ENCODE measurements at regions not wholly inside any gene's neighbourhood (a gene's known extent, or its start where the extent isn't known, plus 50 kb on each side); places are given as distances from the start of the nearest gene placed in this dataset.

- TF ChIP-seq CTCF (conservative IDR thresholded peaks at IDR 0.05), result no peak
- Mint-ChIP-seq H3K9me3 (no peaks in the 10 kb centered on the region), H3K27ac (no peak overlapping the region), H3K4me1 (peaks cover 48% of the 10 kb centered on the region), H3K4me3 (no peak overlapping the region), H3K27me3 (ENCODE audit: insufficient read depth) (no peaks in the 10 kb centered on the region), H3K36me3 (ENCODE audit: low read depth) (no peaks in the 10 kb centered on the region)
- H3K4me3 ChIP-seq (ENCODE audit: low read length), result no peak overlapping the region
- H3K9me3 ChIP-seq (ENCODE audit: control insufficient read depth, low read length), result no peaks in the 10 kb centered on the region
- no peak overlapping the region for H3K9ac ChIP-seq (ENCODE audit: extremely low read depth, low read length, poor library complexity, severe bottlenecking)
- no peaks in the 10 kb centered on the region for H3K36me3 ChIP-seq (ENCODE audit: control insufficient read depth, insufficient read depth, low read length)
- DNase-seq, result no peak
- no peaks in the 10 kb centered on the region for H3K27me3 ChIP-seq (ENCODE audit: control insufficient read depth, insufficient read depth, low read length, poor library complexity, severe bottlenecking)
- peaks cover 10% of the 10 kb centered on the region for H3K4me1 ChIP-seq (ENCODE audit: control insufficient read depth, insufficient read depth, low read length)
- 91 to 94% methylated on average over 2 of the region's 2 CpGs for WGBS, 2 experiments (ENCODE audit: insufficient coverage in 1 of 2, insufficient read length in 1 of 2)
- no peak overlapping the region for H3K27ac ChIP-seq (ENCODE audit: low read depth, low read length)
These were observed 76.9 kb upstream of the PHACTR2 start for GRCh38 chr6:143600821-143601220.

GRCh38 chr6:143598466-143599080 is 79.2 kb upstream of the PHACTR2 start:
- Histone ChIP-seq H3K4me1 (ENCODE audit: control insufficient read depth, insufficient read depth, low read length) (peaks cover 12% of the 10 kb centered on the region), H3K9me3 (ENCODE audit: control insufficient read depth, low read length) (no peaks in the 10 kb centered on the region), H3K27ac (ENCODE audit: low read depth, low read length) (no peak overlapping the region), H3K4me3 (ENCODE audit: low read length) (no peak overlapping the region), H3K36me3 (ENCODE audit: control insufficient read depth, insufficient read depth, low read length) (no peaks in the 10 kb centered on the region), H3K27me3 (ENCODE audit: control insufficient read depth, insufficient read depth, low read length, poor library complexity, severe bottlenecking) (no peaks in the 10 kb centered on the region), H3K9ac (ENCODE audit: extremely low read depth, low read length, poor library complexity, severe bottlenecking) (no peak overlapping the region)
- no peak for TF ChIP-seq CTCF (conservative IDR thresholded peaks at IDR 0.05)
- H3K27ac Mint-ChIP-seq, result peak overlapping the region; percentile 68
- H3K4me3 Mint-ChIP-seq, result no peak overlapping the region
- WGBS, 2 experiments (ENCODE audit: insufficient coverage in 1 of 2, insufficient read length in 1 of 2), result 45 to 75% methylated on average over 2 to 3 of the region's 3 CpGs
- H3K4me1 Mint-ChIP-seq, result peaks cover 61% of the 10 kb centered on the region
- no peaks in the 10 kb centered on the region for H3K27me3 Mint-ChIP-seq (ENCODE audit: insufficient read depth)
- no peaks in the 10 kb centered on the region for H3K9me3 Mint-ChIP-seq
- no peaks in the 10 kb centered on the region for H3K36me3 Mint-ChIP-seq (ENCODE audit: low read depth)
- DNase-seq, result no peak

- Mint-ChIP-seq H3K4me3 (no peak overlapping the region), H3K27ac (peak overlapping the region; percentile 27), H3K4me1 (peaks cover 54% of the 10 kb centered on the region), H3K27me3 (ENCODE audit: insufficient read depth) (no peaks in the 10 kb centered on the region), H3K36me3 (ENCODE audit: low read depth) (peaks cover under 1% of the 10 kb centered on the region), H3K9me3 (no peaks in the 10 kb centered on the region)
- Histone ChIP-seq H3K36me3 (ENCODE audit: control insufficient read depth, insufficient read depth, low read length) (no peaks in the 10 kb centered on the region), H3K9me3 (ENCODE audit: control insufficient read depth, low read length) (no peaks in the 10 kb centered on the region), H3K9ac (ENCODE audit: extremely low read depth, low read length, poor library complexity, severe bottlenecking) (no peak overlapping the region), H3K27me3 (ENCODE audit: control insufficient read depth, insufficient read depth, low read length, poor library complexity, severe bottlenecking) (no peaks in the 10 kb centered on the region), H3K4me3 (ENCODE audit: low read length) (no peak overlapping the region), H3K27ac (ENCODE audit: low read depth, low read length) (no peak overlapping the region), H3K4me1 (ENCODE audit: control insufficient read depth, insufficient read depth, low read length) (peaks cover 12% of the 10 kb centered on the region)
- TF ChIP-seq CTCF (conservative IDR thresholded peaks at IDR 0.05), result peak; percentile 22
- DNase-seq, result no peak
- 74 to 83% methylated on average over 4 of the region's 4 CpGs for WGBS, 2 experiments (ENCODE audit: insufficient coverage in 1 of 2, insufficient read length in 1 of 2)
These were observed 80.9 kb upstream of the PHACTR2 start for GRCh38 chr6:143596866-143597265.
